DND-41 (cell line): ENCODE measurements at regions not wholly inside any gene's neighbourhood (a gene's known extent, or its start where the extent isn't known, plus 50 kb on each side); places are given as distances from the start of the nearest gene placed in this dataset.

Experiments
- EZH2 ChIP-seq: IDR thresholded peaks from 3 replicates; pipeline ENCODE4 v1.6.1; 2012; ENCODE audit warnings: borderline replicate concordance, low read depth, mild to moderate bottlenecking, moderate library complexity, low read length, inconsistent platforms; ENCODE audit not compliant: severe bottlenecking
- TF ChIP-seq, protein P1 (sequence below): IDR thresholded peaks from 2 replicates; pipeline ENCODE4 v1.5.1; 2012; ENCODE audit warnings: borderline replicate concordance, low read length, moderate library complexity, mild to moderate bottlenecking; ENCODE audit not compliant: poor library complexity, severe bottlenecking; ENCODE audit errors: extremely low read depth

DNA sequence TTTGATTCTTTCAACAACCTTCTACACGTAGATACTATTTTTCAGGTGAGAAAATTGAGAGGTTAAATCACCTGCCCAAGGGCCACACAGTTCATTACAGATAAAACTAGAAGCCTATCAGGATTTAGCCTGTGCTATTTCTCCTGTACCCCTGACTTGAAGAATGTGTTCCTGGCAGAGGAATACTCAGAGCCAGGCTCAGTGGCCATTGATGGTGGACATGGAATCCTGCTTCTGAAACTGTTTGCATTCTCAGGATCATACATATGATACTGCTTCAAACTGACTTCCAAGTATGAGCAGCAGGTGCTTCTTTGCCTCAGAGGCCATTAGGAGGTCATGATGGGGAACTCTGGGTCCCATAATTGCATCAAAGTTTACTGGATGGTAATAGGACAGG is 348.6 kb downstream of the ADRA2A start:
- TF ChIP-seq, protein P1, sequence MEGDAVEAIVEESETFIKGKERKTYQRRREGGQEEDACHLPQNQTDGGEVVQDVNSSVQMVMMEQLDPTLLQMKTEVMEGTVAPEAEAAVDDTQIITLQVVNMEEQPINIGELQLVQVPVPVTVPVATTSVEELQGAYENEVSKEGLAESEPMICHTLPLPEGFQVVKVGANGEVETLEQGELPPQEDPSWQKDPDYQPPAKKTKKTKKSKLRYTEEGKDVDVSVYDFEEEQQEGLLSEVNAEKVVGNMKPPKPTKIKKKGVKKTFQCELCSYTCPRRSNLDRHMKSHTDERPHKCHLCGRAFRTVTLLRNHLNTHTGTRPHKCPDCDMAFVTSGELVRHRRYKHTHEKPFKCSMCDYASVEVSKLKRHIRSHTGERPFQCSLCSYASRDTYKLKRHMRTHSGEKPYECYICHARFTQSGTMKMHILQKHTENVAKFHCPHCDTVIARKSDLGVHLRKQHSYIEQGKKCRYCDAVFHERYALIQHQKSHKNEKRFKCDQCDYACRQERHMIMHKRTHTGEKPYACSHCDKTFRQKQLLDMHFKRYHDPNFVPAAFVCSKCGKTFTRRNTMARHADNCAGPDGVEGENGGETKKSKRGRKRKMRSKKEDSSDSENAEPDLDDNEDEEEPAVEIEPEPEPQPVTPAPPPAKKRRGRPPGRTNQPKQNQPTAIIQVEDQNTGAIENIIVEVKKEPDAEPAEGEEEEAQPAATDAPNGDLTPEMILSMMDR: no peak
- TF ChIP-seq EZH2: no peak
